HCEC 1CT (cell line): ENCODE measurements at regions not wholly inside any gene's neighbourhood (a gene's known extent, or its start where the extent isn't known, plus 50 kb on each side); places are given as distances from the start of the nearest gene placed in this dataset.

Experiments
- DNase-seq: peaks from one replicate; pipeline ENCODE4 v3.0.0-alpha.2; 2017

DNA sequence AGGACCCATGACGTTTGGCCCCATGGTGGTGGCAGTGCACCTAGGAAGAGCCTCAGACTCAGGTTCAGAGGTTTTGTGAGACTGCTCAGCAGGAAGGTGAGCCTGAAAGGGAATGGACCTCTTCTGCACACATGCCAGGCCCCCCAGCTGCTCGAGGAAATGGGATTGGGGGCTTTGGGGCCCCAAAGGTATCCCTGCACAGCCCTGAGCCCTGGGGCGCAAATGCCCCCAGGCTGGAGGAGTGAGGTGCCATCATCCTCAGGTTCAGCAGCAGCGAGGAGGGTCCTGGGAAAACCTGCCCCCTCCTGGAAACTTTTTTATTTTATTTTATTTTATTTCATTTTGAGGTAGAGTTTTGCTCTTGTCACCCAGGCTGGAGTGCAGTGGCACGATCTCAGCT is 171.8 kb upstream of the MVB12B start:
- no peak for DNase-seq

GRCh38 chr9:126155756-126156664 is 170.6 kb upstream of the MVB12B start:
- DNase-seq = no peak

DNA sequence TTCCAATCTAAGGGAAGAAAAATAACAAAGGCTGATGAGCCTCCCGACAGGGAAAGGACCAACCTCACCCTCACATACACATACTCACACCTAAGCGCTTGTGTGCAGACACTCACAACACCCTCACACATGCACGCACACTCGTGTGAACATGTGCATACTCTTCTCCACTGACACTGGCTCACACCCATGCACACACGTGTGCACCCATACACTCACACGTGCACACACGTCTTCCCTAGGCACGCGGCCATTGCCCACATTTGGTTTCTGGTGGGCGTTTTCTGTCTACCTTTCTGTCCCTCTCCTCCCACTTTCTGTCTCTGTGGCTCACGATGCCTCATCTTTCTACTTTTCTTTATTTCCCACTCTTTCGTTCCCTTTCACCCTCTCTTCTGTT is 169.7 kb upstream of the MVB12B start:
- no peak for DNase-seq

- DNase-seq = no peak
Observed at GRCh38 chr9:126157423-126157822, 169.2 kb upstream of the MVB12B start.

DNA sequence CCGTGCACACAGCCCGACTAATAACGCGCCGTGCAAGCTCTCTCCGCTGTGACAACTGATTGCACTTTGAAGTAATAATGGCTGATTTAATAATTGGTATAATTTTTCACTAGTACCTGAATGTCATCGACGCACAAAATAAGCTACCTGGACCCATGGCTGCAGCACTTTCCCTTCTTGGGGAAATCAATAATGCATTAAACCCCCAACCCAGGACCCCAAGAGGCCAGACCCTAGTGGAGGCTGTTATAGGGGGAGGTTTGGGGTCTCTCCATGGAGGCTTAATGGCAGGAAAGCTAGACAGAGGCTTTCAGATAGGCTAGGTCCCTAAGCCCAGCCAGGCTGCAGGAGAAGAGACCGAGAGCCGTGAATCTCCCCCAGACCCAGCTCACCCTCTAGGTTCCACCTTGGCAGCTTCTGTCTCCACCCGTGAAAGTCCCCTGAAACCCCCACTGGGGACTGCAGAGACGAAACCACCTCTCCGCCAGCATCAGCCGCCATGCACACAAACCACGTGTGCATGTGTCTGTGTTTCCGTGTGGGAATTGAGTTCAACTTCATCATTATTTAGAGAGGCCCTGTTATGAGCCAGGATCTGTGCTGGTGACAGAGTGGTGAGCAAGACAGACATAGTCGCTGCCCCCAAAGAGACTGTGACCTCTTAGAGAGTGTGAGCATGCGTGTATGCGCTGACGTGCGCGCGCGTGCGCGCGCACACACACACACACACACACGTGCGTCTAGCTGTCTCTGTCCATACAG is 168.6 kb upstream of the MVB12B start:
- no peak for DNase-seq

GRCh38 chr9:126158588-126159429 is 167.8 kb upstream of the MVB12B start:
- no peak for DNase-seq

DNA sequence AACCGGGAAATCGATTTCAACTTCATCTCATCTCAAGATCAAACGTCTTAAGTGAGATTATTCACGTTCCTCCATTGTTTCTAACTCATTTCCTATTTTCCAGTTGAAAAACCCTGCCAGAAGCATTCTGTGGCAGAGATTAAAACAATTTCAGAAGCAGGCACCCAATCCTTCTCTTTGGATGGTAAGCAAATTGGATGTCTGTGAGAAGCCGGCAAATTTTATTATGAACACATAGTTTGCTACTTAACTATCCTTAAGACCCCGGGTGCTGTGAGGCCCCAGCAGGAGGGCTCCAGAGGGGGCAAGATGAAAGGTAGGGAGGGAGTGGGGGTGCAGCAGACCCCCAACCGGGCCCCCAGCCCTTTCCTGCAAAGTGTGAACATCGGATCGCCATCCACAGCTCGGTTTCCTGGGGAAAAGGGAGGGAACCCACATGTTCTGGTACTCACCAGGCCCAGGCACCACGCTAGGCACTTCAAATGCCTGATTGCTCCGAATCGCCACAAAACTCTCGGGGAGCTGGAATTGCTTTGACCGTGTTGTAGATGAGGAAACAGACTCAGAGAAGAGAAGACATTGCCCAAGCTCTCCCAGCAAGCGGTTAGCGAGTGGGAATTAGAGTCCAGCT is 167.1 kb upstream of the MVB12B start:
- no peak for DNase-seq

GRCh38 chr9:126160067-126160853 is 166.4 kb upstream of the MVB12B start:
- no peak for DNase-seq

DNA sequence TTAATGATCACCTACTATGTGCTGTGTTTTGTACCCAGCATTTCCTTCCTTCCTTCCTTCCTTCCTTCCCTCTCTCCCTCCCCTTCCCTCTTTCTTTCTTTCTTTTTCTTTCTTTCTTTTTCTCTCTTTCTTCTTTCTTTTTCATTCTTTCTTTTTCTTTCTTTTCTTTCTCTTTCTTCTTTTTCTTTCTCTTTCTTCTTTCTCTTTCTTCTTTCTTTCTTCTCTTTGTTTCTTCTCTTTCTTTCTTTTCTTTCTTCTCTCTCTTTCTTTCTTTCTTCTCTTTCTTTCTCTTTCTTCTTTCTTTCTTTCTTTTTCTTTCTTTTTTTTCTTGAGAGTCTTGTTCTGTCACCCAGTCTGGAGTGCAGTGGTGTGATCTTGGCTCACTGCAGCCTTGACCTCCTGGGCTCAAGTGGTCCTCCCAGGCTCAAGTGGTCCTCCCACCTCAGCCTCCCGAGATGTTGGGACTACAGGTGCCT is 165.7 kb upstream of the MVB12B start:
- DNase-seq = no peak

- no peak for DNase-seq
Observed at GRCh38 chr9:126162611-126163381, 163.8 kb upstream of the MVB12B start.

DNA sequence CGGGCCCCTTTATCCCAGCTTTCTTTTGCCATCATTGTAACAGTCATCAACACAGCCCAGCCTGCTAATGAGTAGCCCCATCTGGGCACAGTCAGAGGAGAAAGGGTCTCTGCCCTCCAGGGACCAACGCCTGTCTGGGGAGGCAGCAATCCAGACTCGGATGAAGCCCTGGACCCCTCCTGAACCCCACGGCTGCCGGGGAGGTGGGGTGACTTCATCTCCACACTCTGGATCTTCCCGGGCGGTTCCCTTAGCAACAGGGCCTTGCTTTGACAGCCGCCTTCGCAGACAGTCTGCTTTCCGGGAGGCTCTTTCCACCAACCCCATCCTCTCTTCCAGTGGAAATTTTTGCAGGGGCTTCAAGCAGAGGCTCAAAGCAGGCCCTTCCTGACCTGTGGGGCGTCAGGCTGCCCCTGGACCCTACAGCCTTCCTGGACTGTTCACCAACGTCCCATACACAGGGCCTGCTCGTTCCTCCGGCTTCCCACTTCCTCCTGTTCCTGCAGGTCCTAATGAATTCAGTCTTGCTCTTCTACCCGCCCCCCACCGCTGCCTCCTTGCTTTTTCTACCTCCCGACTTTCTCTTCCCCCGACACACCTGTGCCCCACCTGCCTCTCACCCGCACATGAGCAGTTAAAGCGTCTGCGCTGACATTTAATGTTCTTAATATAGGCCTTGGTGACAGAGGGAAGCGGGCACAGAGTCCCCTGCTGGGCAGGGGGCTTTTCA is 161.7 kb upstream of the MVB12B start:
- DNase-seq = no peak

DNA sequence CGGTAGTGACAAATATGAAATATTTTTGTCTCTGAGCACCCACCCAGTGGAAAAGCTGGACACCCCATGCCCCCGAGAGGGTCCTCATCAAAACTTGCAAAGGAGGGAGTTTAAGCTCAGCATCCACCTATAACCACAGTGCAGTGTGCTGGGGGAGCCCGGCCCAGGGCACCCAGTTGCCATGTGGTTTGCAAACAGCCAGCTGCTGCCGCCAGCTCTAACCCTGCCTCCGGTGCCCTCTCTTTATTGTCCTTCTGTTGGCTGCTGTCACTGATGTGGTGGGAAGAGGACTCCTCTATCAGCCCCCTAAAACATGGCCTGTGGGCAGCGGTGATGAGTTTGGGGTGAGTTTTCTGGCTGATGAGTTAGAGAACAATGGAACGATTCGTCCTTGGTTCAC is 160.9 kb upstream of the MVB12B start:
- DNase-seq = no peak

DNA sequence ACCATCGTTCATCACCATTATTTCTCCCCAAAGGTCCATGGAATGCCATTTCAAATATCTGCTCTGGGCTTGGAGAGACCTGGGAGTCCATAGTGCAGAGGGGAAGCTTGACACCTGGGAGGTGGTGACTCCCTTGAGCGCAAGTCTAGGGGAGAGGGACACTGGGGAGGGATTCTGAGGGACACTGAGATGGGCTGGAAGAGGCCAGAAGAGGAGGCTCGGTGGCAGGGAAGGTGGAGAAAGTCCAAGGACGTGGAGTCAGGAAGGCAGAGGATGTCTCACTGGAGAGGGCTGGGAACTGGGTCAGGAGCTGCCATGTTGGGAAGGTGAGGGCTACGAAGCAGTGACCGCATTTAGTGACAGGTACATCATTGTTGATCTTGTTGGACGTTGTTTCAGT is 160.3 kb upstream of the MVB12B start:
- DNase-seq = no peak

- no peak for DNase-seq
Observed at GRCh38 chr9:126166866-126167265, 159.8 kb upstream of the MVB12B start.

DNA sequence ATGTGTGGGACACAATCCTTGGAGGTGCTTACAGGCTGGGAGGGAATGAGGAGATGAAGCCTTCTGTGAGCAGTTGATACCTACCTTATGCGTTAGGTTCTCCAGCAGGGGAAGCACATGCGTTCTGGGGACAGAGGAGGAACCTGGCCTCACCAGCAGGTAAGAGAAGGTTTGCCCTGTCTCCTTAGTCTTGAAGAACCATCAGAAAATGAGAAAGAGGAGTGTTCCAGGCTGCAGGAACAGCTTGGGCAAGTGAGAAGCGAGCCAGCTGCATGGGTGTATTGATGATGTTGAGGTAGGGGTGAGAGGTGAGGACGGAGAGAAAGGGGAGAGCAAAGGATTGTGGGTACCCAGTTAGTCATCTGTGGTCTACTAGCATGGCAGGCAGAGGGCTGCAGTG is 156.9 kb upstream of the MVB12B start:
- DNase-seq = no peak

GRCh38 chr9:126170286-126170823 is 156.3 kb upstream of the MVB12B start:
- no peak for DNase-seq

DNA sequence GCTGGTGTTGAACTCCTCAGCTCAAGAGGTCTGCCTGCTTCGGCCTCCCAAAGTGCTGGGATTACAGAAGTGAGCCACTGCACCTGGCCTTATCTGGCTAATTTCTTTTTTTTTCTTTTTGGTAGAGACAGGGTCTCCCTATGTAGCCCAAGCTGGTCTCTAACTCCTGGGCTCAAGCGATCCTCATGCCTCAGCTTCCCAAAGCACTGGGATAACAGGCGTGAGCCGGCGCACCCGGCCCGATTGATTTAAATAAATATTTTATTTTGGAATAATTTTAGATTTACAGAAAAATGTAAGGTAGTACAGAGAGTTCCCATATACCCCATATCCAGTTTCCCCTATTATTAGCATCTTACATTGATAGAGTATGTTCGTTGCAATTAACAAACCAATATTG is 155.0 kb upstream of the MVB12B start:
- DNase-seq = no peak

DNA sequence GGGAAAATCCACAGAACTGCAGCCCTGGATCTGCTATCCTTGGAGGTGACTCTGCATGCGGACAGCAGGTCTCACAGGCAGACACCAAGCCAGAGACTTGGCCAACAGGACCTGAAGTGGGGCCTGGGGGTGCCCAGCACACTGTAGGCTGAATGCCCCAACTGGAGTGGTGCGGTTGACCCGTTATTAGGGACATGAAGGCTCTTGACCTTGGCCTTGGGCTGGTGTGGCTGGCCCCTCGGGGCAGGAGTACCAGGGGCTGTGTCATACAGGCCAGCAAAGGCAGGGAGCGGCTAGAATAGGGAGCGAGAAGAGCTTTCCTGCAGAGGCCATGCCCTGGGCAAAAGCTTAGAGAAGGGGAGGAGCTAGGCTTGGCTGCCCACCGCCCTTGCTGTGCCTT is 153.2 kb upstream of the MVB12B start:
- no peak for DNase-seq

DNA sequence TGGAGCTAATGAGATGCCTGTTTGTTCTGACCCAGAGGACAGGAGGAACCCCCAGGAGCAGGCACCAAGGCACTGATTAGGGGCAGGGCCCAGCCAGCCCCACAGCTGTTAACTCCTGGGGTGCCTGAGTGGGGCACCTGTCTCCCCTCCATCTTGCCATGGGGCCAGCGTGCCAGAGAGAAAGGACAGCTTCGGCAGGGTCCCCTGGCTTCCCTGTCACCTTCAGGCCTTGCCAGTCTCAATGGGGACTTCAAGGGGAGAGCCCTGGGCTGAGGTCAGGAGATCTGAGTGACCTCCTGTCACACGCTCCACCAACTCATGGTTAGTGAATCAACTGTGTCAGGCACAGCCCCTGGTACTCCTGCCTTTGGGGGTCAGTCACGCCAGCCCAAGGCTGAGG is 152.7 kb upstream of the MVB12B start:
- no peak for DNase-seq

DNA sequence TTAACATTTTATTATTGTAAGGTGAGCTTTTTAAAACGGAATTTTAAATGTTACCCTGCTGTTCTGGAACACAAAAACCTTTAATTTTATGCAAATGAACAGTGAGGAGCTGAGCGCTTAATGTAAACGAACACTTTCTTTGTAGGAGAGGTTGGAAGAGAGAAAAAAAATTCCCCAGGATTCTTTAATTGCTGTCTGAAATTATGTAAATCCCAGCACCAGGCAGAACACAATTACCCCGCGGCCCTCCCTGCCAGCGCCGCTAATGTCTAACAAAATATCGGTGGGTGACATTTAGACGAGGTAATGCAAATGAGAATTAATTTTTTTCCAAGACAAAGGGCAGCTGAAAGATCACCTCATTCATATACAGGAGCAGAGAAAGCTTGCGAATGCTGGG is 143.4 kb upstream of the MVB12B start:
- no peak for DNase-seq
